GM18909 (cell line): ENCODE measurements at regions not wholly inside any gene's neighbourhood (a gene's known extent, or its start where the extent isn't known, plus 50 kb on each side); places are given as distances from the start of the nearest gene placed in this dataset.

Experiments
- ATAC-seq: cut with Tn5 transposase; IDR thresholded peaks from one replicate; pipeline ENCODE4 v1.9.1; 2021; ENCODE audit warnings: mild to moderate bottlenecking; ENCODE audit not compliant: unreplicated experiment, poor library complexity

DNA sequence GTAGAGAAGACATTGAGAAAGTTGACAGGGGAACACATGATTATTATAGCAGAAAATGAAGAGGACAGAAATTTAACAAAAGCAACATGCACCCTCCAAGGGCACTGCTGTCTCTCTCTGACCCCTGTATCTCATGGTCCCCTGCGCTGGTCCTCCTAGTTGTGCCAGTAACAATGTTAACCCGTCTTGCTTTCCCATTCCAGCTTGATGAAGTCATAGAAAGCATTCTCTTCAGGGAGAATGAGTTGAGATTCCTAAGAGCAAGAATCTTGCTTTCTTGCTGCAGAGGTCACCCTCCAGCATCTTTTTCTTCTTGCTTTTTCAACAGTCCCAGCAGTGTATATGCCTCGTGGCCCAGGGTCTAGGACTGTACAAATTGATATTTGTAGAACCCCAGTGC lies 279.6 kb upstream of the ADAMTSL1 start:
- ATAC-seq, result no peak

DNA sequence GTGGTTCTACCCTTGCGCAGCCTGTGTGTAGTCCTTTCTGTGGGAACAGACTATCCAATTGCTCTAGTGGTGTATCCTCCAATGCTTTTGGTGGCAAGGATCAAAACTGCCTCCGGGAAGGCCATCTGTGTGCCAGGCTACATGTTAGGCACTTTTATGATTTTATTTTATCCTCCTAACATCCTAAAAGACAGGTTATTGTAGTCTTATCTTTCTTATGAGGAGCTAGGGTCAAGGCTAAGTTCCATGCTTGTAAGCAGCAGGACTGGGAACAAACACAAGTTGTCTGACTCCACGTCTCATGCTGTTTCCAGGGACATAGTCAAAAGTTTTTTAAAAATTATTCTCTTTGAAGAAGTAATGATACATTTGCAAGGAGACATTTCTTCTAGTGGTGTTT lies 278.7 kb upstream of the ADAMTSL1 start:
- ATAC-seq, result no peak

DNA sequence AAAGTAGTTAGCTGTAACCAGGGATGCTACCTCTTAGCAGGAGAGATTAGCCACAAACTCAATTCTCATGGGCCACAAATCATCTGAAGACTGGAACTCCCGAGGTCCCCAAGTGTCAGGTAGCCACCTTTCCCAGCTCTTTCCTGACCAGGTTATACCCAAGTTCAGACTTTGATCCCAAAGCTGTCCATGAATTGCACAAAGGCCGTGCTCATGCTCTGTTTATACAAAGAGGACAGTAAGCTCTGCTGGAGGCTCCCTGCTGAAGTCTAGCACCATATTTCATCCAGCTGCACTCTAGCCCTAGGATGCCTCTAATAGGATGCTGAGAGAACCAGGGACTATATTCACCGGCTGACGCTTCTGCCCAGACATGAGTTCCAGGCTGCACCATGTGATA lies 271.0 kb upstream of the ADAMTSL1 start:
- ATAC-seq, result no peak

GRCh38 chr9:18207735-18208134 lies 266.2 kb upstream of the ADAMTSL1 start:
- no peak for ATAC-seq

DNA sequence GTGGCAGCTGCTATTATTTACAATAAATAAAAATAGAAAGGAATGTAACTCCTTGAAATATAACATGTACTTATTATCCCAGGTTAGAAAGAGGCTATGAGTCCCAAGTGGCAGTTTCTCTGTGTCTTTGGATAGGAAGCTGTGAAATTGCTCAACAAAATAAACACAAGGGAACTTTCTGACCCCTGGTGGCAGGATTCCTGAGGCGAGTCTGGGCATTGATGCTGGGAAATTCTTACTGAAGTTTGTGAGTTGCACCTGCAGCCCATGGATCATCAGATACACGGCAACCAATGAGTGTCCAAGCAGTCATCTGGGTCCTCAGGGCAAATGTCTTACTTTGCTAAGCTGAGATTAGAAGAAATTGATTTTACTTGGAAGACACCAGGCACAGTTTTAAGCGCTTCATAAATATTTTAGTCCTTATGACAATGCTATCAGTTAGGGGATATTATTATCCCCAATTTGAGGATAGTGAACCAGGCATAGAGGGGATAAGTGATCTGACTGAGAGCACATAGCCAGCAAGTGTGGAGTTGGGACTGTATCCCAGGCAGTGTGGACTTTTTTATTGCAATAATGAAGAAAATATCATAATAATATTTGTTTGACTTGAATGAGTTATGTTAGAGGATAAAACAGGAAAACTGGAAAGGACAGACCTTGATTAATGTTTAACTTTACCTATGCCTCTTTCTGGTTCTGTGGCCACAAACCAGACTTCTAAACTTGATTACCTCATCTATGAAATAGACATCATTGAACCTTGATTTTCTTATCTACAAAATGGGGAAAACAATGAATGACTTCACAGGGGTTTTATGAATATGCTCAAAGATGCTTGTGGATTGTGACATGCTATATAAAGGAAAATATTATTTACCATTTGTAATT lies 265.5 kb upstream of the ADAMTSL1 start:
- ATAC-seq, result no peak

GRCh38 chr9:18215626-18216025 lies 258.3 kb upstream of the ADAMTSL1 start:
- ATAC-seq, result no peak

DNA sequence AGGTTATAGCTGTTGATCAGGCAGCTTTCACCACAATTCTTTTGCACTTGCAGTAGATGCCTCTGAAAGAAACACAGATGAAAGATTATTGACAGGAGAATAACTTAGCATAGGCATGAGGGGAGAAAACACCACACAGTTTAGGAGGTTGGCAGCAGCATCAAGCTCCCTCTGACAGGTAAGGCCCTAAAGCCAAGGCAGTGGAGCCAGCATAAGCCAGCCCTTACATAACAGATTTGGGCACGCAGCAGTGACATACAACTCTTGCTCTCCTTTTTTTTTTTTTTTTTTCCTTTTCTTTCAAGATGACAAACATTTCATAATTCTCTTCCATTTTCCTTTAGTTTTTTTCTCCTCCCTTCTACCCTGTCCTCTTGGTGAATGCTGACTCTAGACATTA lies 257.6 kb upstream of the ADAMTSL1 start:
- ATAC-seq, result no peak

- no peak for ATAC-seq
These were observed 245.9 kb upstream of the ADAMTSL1 start for GRCh38 chr9:18228101-18228500.

- ATAC-seq, result no peak
These were observed 243.8 kb upstream of the ADAMTSL1 start for GRCh38 chr9:18229992-18230676.

DNA sequence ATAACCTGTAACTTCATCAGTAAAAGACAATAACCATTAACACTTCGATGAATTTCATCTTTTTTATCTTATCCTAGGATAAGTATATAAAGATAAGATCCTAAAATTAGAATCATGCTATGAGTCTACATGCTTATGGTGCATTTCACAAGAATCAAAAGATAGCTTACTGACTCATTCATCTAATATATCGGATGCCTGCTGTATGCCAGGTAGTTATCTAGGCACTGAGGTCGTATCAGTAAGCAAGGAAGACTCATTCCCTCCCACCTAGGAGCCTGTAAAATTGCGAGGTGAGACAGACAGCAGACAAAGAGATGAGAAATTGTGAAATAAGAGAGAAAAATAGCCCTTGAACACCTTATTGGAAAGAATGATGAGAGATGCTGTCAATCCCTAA lies 240.6 kb upstream of the ADAMTSL1 start:
- ATAC-seq, result no peak

DNA sequence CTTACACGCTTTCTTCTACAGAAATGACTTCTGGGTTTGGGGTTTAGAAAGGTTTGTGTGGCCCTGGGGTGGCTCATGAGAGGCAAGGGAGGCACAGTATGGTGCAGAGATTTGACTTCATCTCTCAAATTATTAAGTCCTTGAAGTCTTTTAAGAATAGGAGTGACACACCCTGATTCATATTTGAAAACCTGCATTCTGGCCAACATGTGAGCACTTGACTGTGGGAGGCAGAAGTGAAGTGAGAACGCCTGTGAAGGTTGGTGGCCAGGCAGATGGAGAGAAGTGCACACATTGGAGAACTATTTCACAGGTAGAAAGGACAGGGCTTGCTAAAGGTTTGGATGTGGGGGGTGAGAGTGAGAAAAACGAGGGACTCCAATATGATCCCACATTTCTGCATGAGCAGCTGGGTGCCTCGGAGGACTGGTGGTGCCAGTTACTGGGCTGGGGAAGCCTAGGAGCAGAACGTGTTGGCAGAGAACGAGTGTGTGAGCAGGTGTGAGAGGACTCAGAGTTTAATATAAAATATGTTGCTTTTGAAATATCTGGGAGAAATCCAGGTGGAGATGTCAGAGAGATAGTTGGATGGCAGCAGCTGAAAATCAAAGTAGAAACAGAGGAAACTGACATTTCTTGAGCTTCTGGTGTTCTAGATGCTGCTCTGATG lies 240.0 kb upstream of the ADAMTSL1 start:
- ATAC-seq, result no peak

DNA sequence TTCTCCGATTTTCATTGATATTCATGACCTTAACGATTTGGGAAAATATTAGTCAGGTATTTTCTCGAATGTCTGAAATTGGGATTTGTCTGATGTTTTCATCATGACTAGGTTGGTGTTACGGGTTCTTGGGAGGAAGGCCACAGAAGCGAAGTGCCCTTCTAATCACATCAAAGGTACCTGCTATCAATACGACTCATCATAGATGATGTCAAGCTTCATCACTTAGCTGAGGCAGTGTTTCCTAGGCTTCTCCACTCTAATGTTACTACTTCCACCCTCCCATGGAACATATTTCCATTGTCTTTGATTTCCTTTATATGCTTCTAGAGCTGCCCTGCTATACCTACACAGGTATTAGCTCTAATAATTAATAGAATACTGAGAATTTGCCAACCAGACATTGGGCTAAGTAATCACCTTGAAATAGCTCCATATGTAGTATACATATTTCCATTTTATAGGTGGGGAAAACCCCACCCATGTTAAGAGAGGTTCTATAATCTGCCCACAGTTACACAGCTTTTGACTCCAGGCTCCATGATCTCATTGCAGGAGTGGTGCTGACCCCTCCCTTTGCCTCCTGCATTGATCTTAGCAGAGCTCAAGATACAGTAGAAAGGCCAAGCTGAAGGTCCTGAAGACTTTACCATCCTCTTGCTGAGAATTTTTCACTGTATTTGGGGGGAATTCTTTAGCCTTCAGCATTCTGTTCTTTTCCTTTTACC lies 238.6 kb upstream of the ADAMTSL1 start:
- no peak for ATAC-seq

DNA sequence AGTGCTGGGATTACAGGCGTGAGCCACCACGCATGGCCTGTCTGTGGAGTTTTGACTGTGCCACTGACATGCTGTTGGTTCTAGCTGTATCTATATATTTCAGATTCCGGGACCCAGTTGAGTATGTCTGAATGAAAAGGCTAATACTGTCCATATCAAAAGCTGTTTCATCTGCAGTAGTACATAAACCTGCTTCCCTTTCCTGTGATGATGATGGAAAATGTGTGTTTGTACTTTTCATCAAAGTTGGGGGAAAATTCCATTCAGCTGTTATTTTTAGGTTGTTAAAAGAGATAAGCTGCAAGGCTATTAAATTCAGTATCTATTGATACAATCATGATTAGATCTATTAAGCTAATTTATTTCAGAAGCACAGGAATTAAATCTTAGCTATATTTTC lies 237.6 kb upstream of the ADAMTSL1 start:
- no peak for ATAC-seq

- no peak for ATAC-seq
These were observed 236.2 kb upstream of the ADAMTSL1 start for GRCh38 chr9:18237776-18238175.

GRCh38 chr9:18238254-18238653 lies 235.7 kb upstream of the ADAMTSL1 start:
- no peak for ATAC-seq

GRCh38 chr9:18238752-18239447 lies 235.1 kb upstream of the ADAMTSL1 start:
- no peak for ATAC-seq

- no peak for ATAC-seq
These were observed 233.7 kb upstream of the ADAMTSL1 start for GRCh38 chr9:18240213-18240612.

DNA sequence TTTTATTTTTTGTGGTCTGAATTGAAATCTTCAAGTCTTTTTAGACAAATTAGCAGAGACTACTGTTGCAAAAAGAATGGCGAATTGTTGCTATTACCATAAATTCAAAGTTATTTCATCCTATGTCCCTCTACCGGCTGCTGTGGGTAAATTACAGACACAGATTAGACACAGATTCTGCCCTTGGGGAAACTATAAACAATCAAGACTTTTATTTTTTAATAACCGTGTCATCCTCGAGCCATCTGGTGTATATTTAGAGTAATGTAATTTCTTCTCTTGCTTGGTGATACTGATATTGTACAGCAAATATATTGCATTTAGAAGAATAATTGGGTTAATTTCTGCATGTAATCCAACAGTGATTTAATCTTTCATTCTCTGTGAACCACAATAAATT lies 228.0 kb upstream of the ADAMTSL1 start:
- ATAC-seq, result no peak

- ATAC-seq, result no peak
These were observed 223.9 kb upstream of the ADAMTSL1 start for GRCh38 chr9:18250053-18250452.

DNA sequence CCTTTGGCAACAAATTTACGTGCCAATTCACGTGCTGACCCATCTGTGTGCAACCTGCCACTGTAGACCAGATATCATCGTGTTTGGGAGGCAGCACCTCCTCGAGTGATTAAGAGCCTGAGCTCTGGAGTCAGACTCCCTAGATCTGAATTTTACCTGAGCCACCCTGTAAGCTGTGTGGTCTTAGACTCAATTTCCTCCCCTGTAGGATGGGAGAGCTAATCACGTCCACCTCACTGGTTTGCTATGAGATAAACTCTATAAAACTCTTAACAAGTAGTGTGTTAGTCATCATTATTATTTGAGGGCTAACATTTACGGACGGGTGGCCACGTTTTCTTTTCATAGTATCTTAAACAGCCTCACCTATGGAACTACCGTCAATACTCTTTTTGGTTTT lies 220.0 kb upstream of the ADAMTSL1 start:
- no peak for ATAC-seq
